Activated CD4-positive, alpha-beta memory T cell treated with anti-CD3 and anti-CD28 coated beads, Interleukin-2, amount 10 ng/mL, durations not matched to agents 7 days and 5 days (primary cell): ENCODE measurements at regions not wholly inside any gene's neighbourhood (a gene's known extent, or its start where the extent isn't known, plus 50 kb on each side); places are given as distances from the start of the nearest gene placed in this dataset.
A peak's percentile ranks its signal among the peaks of the same experiment; 100 is the strongest.

Experiments used
- CTCF ChIA-PET: fragments of 350-600 bp; sonication (Branson Sonifier 250); formaldehyde crosslinking; loops from one replicate; lab custom pipeline; 2021; ENCODE audit warnings: antibody characterized with exemption, inconsistent platforms; lab: Charles Lee
- POLR2A ChIA-PET: fragments of 350-600 bp; sonication (Branson Sonifier 250); formaldehyde crosslinking; loops from one replicate; lab custom pipeline; 2021; ENCODE audit warnings: antibody characterized with exemption; lab: Charles Lee
- DNase-seq: peaks from one replicate; pipeline ENCODE4 v3.0.0-alpha.2; 2020
- H3K27ac Mint-ChIP-seq: one replicate; pipeline ENCODE4 v1.8.0; 2021; ENCODE audit warnings: mild to moderate bottlenecking, mixed read lengths
- H3K27me3 Mint-ChIP-seq: one replicate; pipeline ENCODE4 v1.8.0; 2021; ENCODE audit warnings: mixed read lengths
- H3K36me3 Mint-ChIP-seq: one replicate; pipeline ENCODE4 v1.8.0; 2021; ENCODE audit warnings: low read depth, mixed read lengths
- H3K4me1 Mint-ChIP-seq: one replicate; pipeline ENCODE4 v1.8.0; 2021; ENCODE audit warnings: mixed read lengths
- H3K4me3 Mint-ChIP-seq: one replicate; pipeline ENCODE4 v1.8.0; 2021; ENCODE audit warnings: mild to moderate bottlenecking, mixed read lengths
- H3K9me3 Mint-ChIP-seq: one replicate; pipeline ENCODE4 v1.8.0; 2021; ENCODE audit warnings: mixed read lengths

DNA sequence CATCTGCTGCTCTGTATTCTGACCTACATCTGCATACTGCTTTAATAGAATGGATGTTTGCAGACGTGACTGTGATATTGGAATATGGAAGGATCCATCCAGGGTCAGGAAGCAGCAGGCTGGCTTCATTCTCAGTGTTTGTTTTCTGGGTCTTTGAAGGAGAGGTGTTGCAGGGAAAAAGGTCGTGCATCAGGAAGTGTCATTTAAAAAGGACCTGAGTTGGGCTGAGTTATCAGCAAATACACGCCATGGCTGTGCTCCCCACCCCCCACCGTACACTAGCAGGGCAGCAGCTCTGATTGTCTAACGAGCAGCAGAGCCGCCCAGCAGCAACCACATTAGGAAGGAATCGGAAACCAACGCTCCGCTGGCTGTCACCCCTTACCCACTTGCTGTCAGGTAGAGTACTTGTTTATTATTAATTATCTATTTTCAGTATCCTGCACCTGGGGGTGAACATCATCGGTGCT is 63.1 kb upstream of the STEAP1B start:
- peak; percentile 48 for DNase-seq
- POLR2A ChIA-PET, result interaction anchor here (1.1 to 6.0 kb wide), 9 partner anchors 21 to 260 kb away, joined by 3 to 48 read pairs (median 5); partner anchors contain the start of gene IL6
- peak overlapping the region; percentile 63 for H3K4me3 Mint-ChIP-seq
- CTCF ChIA-PET, result interaction anchor here (1.0 to 11.7 kb wide), 12 partner anchors 14 to 493 kb away, joined by 3 to 379 read pairs (median 4); partner anchors contain the start of gene IL6
- peaks cover 54% of the 10 kb centered on the region for H3K4me1 Mint-ChIP-seq
- H3K27me3 Mint-ChIP-seq, result peaks cover 32% of the 10 kb centered on the region
- H3K36me3 Mint-ChIP-seq, result peaks cover 8% of the 10 kb centered on the region
- peaks cover 2% of the 10 kb centered on the region for H3K9me3 Mint-ChIP-seq
- H3K27ac Mint-ChIP-seq, result peak overlapping the region; percentile 64

DNA sequence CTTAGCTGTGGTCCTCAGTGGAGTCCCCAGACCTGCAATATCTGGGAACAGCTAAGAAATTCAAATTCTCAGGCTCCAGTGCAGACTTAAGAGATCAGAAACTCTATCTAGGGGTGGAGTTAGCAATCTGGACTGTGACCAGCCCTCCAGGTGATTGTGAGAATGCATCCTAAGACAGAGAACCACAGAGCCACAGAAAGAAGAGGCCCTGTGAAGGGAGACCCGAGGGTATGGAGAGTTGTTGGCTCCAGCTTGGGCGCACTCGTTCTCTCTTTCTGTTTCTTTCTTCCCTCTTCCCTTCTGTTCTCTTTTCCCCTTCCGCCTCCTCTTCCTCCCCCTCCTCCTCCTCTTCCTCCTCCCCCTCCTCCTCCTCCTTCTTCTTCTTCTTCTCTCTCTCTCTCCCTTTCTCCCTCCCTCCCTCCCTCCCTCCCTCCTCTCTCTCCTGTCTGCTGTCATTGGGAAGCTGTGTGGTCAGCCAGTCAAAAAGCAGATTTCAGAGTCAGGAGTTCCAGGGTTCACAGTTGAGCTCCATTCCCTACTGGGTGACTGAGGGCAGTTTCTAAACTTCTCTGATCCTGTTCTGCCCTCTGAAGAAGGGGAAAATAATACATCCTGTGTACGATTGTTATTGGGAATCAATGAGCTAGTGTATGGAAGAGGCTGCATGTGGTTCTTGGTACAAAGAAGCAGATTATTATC is 62.1 kb upstream of the STEAP1B start:
- H3K4me3 Mint-ChIP-seq, result peak overlapping the region; percentile 50
- H3K36me3 Mint-ChIP-seq, result peaks cover under 1% of the 10 kb centered on the region
- CTCF ChIA-PET, result interaction anchor here (0.7 to 11.7 kb wide), 11 partner anchors 27 to 494 kb away, joined by 3 to 379 read pairs (median 9); partner anchors contain the start of gene IL6
- peaks cover 22% of the 10 kb centered on the region for H3K27me3 Mint-ChIP-seq
- POLR2A ChIA-PET, result interaction anchor here (2.1 to 6.0 kb wide), 3 partner anchors 113 to 165 kb away, joined by 6 to 48 read pairs (median 15); partner anchors contain the start of gene IL6
- H3K4me1 Mint-ChIP-seq, result peaks cover 54% of the 10 kb centered on the region
- no peak overlapping the region for H3K27ac Mint-ChIP-seq
- peaks cover under 1% of the 10 kb centered on the region for H3K9me3 Mint-ChIP-seq
- DNase-seq, result no peak

DNA sequence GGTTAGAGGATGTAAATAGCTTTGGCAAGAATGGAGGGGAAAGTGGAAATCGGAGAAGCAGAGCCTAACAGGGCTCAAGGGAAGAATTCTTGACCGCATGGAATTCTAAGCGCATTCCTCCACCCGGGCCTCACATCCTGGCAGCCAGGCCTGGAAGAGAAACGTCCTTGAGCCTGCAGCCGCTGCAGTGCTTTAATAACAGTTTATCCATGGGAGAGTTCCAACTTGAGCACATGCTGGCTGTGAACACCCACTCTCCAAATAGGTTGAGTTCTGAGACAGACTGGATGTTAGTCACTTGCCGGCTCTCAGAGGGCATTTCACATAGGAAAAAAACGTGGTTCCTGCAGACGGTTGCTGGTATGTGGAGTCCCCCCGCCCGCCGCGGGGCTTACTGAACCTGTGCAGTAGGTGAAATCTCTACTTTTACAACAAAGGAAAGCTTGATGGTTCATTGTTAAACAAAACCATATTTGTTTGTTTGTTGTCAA is 61.4 kb upstream of the STEAP1B start:
- CTCF ChIA-PET, result interaction anchor here (0.7 to 11.7 kb wide), 19 partner anchors 25 to 495 kb away, joined by 3 to 379 read pairs (median 5); partner anchors contain the start of gene IL6
- Mint-ChIP-seq H3K27me3 (peaks cover 23% of the 10 kb centered on the region), H3K4me3 (no peak overlapping the region), H3K27ac (no peak overlapping the region), H3K4me1 (peaks cover 54% of the 10 kb centered on the region), H3K36me3 (no peaks in the 10 kb centered on the region), H3K9me3 (no peaks in the 10 kb centered on the region)
- DNase-seq, result no peak
- POLR2A ChIA-PET, result interaction anchor here (1.3 to 6.0 kb wide), 2 partner anchors 165 to 171 kb away, joined by 6 to 48 read pairs; partner anchors contain the start of gene IL6

DNA sequence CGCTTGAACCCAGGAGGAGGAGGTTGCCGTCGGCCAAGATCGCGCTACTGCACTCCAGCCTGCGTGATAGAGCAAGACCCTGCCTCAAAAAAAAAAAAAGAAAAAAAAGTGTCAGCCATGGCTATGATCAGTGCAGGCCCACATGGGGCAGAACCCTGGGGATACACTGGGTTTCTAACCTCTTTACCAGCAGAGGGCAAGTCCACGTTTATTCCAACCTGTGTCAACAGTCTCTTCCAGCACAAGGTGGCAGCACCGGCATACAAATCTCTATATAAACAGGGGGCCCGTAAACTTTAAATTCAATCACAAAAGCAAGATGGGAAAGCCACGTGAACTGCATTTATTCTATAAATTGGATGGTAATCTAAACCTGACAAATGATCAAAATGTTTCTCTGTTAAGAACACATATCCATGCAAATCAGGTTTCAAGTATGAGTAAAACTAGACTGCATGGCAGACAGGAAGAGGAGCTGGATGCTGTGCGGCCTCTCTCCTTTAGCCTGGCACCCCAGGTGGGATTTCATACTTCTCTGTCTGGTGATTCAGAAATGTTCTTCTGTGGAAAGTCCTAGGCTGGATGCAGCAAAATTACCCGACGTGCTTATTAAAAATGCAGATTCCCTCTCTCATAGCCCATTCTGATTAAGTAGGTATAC is 60.0 kb upstream of the STEAP1B start:
- Mint-ChIP-seq H3K4me1 (peaks cover 47% of the 10 kb centered on the region), H3K27ac (no peak overlapping the region), H3K4me3 (no peak overlapping the region), H3K9me3 (no peaks in the 10 kb centered on the region), H3K27me3 (peaks cover 18% of the 10 kb centered on the region), H3K36me3 (no peaks in the 10 kb centered on the region)
- POLR2A ChIA-PET, result interaction anchor here (0.7 to 6.0 kb wide), 3 partner anchors 167 to 222 kb away, joined by 3 to 48 read pairs (median 6); partner anchors contain the start of gene IL6
- peak; percentile 78 for DNase-seq
- CTCF ChIA-PET, result interaction anchor here (0.6 to 11.7 kb wide), 31 partner anchors 9 to 501 kb away, joined by 3 to 379 read pairs (median 4); partner anchors contain the start of gene IL6

DNA sequence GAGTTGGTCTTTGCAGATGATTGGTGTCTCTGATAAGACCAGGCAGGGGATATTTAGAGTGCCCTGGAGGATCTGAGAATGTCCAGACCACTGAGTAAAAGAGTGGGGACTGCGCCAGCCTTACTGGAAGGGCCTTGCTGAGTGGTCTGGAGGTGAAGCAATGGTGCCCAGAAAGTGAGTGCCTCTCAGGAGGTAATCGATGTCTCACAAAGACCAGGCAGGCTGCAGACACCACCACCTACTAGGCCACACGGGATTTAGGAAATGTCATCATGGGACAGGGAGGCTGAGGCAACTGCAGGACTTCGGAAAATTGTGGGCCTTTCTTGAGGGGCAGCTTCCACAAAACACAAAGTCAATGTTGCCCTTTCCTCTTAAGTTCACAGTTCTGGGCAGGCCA is 57.2 kb upstream of the STEAP1B start:
- Mint-ChIP-seq H3K4me1 (peaks cover 20% of the 10 kb centered on the region), H3K27me3 (peaks cover 35% of the 10 kb centered on the region), H3K27ac (no peak overlapping the region), H3K9me3 (no peaks in the 10 kb centered on the region), H3K36me3 (no peaks in the 10 kb centered on the region), H3K4me3 (no peak overlapping the region)
- CTCF ChIA-PET, result interaction anchor here (8.4 to 11.7 kb wide), 3 partner anchors 168 to 226 kb away, joined by 93 to 379 read pairs (median 118); partner anchors contain the start of gene IL6
- no peak for DNase-seq
- POLR2A ChIA-PET, result no interaction called here

DNA sequence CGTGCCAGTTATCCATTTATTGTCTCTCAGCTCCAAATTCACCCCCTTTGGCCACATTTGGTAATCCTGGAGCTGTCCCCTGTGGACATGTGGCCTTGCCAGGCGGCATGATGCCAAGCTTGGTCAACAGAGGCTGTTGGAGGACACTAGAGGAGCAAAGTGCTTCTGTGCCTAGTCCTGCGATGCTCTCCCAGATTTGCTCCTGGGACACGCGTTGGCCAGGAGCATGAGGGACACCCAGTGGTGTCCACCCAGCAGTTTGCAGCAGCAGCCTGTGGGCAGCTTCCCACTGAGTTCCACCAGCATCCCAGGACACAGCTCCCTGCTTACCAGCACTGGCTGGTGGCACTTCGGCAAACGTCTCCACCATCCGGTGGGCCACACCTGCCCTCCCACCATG is 55.5 kb upstream of the STEAP1B start:
- POLR2A ChIA-PET, result no interaction called here
- peaks cover 52% of the 10 kb centered on the region for H3K27me3 Mint-ChIP-seq
- H3K4me3 Mint-ChIP-seq, result no peak overlapping the region
- DNase-seq, result no peak
- no peaks in the 10 kb centered on the region for H3K9me3 Mint-ChIP-seq
- no peaks in the 10 kb centered on the region for H3K36me3 Mint-ChIP-seq
- CTCF ChIA-PET, result interaction anchor here (1.1 to 11.7 kb wide), 4 partner anchors 169 to 500 kb away, joined by 3 to 379 read pairs (median 4); partner anchors contain the start of gene IL6
- no peak overlapping the region for H3K27ac Mint-ChIP-seq
- H3K4me1 Mint-ChIP-seq, result peaks cover 14% of the 10 kb centered on the region

DNA sequence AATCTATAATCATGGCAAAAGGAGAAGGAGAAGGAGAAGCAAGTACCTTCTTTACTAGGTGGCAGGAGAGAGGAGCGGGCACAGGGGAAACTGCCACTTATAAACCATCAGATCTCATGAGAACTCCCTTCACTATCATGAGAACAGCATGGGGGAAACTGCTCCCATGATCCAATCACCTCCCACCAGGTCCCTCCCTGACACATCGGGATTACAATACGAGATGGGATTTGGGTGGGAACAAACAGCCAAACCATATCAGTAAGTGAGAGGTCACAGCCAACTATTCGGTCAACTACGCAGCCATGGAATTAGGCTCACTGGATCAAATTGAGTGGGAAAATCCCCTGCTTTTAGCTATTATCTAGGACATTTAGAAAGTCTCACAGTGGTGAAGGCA is 54.2 kb upstream of the STEAP1B start:
- POLR2A ChIA-PET, result no interaction called here
- H3K27me3 Mint-ChIP-seq, result peaks cover 60% of the 10 kb centered on the region
- DNase-seq, result no peak
- no peaks in the 10 kb centered on the region for H3K9me3 Mint-ChIP-seq
- H3K4me1 Mint-ChIP-seq, result peaks cover 15% of the 10 kb centered on the region
- CTCF ChIA-PET, result interaction anchor here (1.1 to 11.7 kb wide), 3 partner anchors 171 to 501 kb away, joined by 3 to 379 read pairs (median 5); partner anchors contain the start of gene IL6
- no peaks in the 10 kb centered on the region for H3K36me3 Mint-ChIP-seq
- no peak overlapping the region for H3K4me3 Mint-ChIP-seq
- no peak overlapping the region for H3K27ac Mint-ChIP-seq

DNA sequence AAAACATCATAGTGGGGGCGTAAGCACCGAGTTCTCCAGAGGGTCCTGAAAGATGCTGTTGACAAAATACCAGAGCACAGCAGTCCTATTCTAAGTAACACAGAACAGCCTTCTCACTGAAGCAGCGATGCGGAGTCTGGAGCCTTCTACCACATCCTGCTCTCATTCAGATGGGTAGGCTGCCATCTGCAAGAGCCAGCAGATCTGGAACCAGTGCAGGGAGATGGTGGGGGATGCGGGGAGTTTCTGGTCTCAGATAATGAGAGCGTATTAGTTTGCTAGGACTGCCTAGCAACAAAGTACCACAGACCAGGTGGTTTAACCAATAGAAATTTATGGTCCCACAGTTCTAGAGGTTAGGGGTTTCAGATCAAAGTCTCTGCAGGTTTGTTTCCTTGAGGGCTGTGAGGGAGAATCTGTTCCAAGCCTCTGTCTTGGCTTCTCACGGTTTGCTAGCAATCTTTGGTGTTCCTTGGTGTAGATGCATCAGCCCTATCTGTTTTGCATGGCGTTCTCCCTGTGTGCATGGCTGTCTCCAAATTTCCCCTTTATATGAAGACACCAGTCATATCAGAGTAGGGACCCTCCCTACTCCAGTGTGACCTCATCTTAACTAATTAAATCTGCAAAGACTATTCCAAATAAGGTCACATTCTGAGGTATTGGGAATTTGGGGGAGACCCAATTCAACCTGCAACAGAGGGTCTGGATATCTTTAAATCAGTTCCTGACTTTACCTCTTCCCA is 52.0 kb upstream of the STEAP1B start:
- peaks cover 15% of the 10 kb centered on the region for H3K4me1 Mint-ChIP-seq
- H3K27me3 Mint-ChIP-seq, result peaks cover 73% of the 10 kb centered on the region
- CTCF ChIA-PET, result interaction anchor here (1.0 to 1.4 kb wide), 2 partner anchors 173 to 231 kb away, joined by 3 read pairs; no protein-coding TSS in a partner anchor
- no peak overlapping the region for H3K27ac Mint-ChIP-seq
- DNase-seq, result no peak
- no peaks in the 10 kb centered on the region for H3K9me3 Mint-ChIP-seq
- POLR2A ChIA-PET, result no interaction called here
- H3K36me3 Mint-ChIP-seq, result no peaks in the 10 kb centered on the region
- H3K4me3 Mint-ChIP-seq, result no peak overlapping the region

DNA sequence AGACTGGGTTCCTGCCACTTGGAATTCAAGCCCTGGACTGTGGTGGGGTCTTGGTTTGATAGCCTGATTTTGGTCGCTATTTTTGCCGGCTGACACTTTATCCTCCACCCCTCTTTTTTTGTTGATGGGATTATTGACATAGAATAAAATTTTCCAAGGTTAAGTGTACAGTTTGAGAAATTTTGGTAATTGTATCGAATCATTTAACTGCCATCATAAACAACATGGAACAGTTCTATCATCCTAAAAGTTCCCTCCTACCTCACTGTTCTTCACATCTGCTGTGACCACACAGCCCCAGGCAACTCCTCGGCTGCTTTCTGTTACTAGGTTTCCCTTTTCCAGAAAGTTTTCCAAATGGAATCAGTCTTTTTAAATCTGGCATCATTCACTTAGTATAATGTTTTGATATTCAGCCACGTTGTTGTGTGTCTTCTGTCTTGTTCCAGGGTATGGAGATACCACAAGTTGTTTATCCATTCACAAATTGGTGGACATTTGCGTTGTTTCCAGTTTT is 50.6 kb upstream of the STEAP1B start:
- H3K27me3 Mint-ChIP-seq, result peaks cover 78% of the 10 kb centered on the region
- no peak for DNase-seq
- ChIA-PET POLR2A (no interaction called here), CTCF (interaction anchor here (1.0 to 1.4 kb wide), 2 partner anchors 174 to 232 kb away, joined by 3 read pairs; no protein-coding TSS in a partner anchor)
- no peak overlapping the region for H3K4me3 Mint-ChIP-seq
- H3K27ac Mint-ChIP-seq, result no peak overlapping the region
- peaks cover 13% of the 10 kb centered on the region for H3K4me1 Mint-ChIP-seq
- no peaks in the 10 kb centered on the region for H3K9me3 Mint-ChIP-seq
- H3K36me3 Mint-ChIP-seq, result no peaks in the 10 kb centered on the region

DNA sequence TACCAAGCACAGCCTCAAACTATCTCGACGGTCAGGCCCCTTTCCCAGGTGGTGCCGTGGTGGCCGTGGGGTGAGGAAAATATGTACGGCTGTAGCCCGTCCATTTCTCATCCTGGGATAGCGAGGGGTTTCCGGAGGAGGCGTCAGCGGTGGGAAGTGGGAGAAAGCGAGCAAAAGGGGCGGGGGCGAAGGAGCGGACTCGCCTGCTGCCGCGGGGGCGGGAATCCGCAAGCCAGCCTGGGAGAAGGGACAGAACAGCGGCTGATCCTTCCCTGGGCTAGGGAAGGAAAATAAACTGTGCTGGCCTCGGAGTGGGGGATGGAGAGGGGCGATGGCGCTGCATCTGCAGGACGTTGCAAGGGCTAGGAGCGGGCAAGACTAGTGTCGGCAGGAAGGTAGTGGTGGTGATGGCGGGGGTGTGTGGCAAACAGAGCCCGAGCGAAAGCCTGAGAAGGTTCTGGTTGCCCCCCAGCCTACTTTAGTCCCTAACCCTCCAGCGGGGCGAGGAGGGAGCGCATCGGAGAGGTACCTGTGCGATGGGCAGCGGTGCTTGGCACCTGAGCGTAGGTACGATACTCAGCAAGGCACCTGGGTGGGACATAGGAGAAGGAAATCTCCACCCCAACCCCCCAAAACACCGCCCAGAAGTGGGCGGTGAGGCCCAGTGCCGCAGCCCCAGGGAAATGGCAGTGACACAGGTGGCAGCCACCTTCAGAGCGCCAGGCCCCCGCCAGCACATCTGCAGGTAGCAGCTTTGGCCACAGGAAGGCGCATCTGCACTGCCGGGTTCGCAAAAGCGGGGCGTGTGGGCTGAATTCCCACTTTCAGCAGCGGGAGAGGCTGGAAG is 49.9 kb upstream of the STEAP1B start:
- Mint-ChIP-seq H3K27ac (no peak overlapping the region), H3K4me3 (no peak overlapping the region), H3K9me3 (no peaks in the 10 kb centered on the region), H3K4me1 (peaks cover 8% of the 10 kb centered on the region), H3K36me3 (no peaks in the 10 kb centered on the region), H3K27me3 (peaks cover 82% of the 10 kb centered on the region)
- peak; percentile 33 for DNase-seq
- POLR2A ChIA-PET, result no interaction called here
- CTCF ChIA-PET, result no interaction called here
